DND-41 (cell line): ENCODE measurements at regions not wholly inside any gene's neighbourhood (a gene's known extent, or its start where the extent isn't known, plus 50 kb on each side); places are given as distances from the start of the nearest gene placed in this dataset.
"Not testable (repeated sequence)": the region's sequence is repeated elsewhere in the genome, so short reads cannot be mapped to it uniquely, and the experiment has no call there.

Experiments used
- ATAC-seq: fragments of 200-7000 bp; cut with Tn5 transposase; 3 replicates; pipeline ENCODE4 v1.9.1; 2021; ENCODE audit warnings: low read depth; ENCODE audit not compliant: insufficient read depth
- DNase-seq: peaks from one replicate; pipeline ENCODE4 v3.0.0-alpha.2; 2020
- H2AFZ ChIP-seq: 2 replicates; pipeline ENCODE4 v1.6.0; 2012; ENCODE audit warnings: low read depth, low read length
- H3K27ac ChIP-seq: 2 replicates; pipeline ENCODE4 v1.5.1; 2012; ENCODE audit warnings: low read length, inconsistent platforms
- H3K27me3 ChIP-seq: fragments of 200-600 bp; sonication (generic); 2 replicates; pipeline ENCODE4 v1.6.0; 2012; ENCODE audit warnings: low read length, mild to moderate bottlenecking, inconsistent platforms; ENCODE audit not compliant: insufficient read depth, poor library complexity
- H3K36me3 ChIP-seq: 2 replicates; pipeline ENCODE4 v1.5.1; 2012; ENCODE audit warnings: low read length, inconsistent platforms; ENCODE audit not compliant: insufficient read depth
- H3K4me1 ChIP-seq: 2 replicates; pipeline ENCODE4 v1.5.1; 2012; ENCODE audit warnings: mild to moderate bottlenecking, low read length; ENCODE audit not compliant: insufficient read depth
- H3K4me2 ChIP-seq: 2 replicates; pipeline ENCODE4 v1.6.0; 2012; ENCODE audit warnings: mild to moderate bottlenecking, moderate library complexity, low read length, inconsistent platforms; ENCODE audit not compliant: insufficient read depth
- H3K4me3 ChIP-seq, 2 experiments: fragments of 200-600 bp in 1 of 2; shearing (Covaris generic) in 1 of 2; 2 replicates each; pipeline ENCODE4 v1.5.1; 2012 to 2016; ENCODE audit warnings: inconsistent platforms in 2 of 2, low read length in 2 of 2, mild to moderate bottlenecking in 2 of 2, low read depth in 1 of 2, moderate library complexity in 1 of 2
- H3K79me2 ChIP-seq: 2 replicates; pipeline ENCODE4 v1.6.0; 2012; ENCODE audit warnings: low read length, inconsistent platforms; ENCODE audit not compliant: insufficient read depth
- H3K9ac ChIP-seq: 2 replicates; pipeline ENCODE4 v1.6.0; 2012; ENCODE audit warnings: low read depth, mild to moderate bottlenecking, inconsistent platforms, low read length, moderate library complexity
- H3K9me3 ChIP-seq: 2 replicates; pipeline ENCODE4 v1.5.1; 2012; ENCODE audit warnings: low read length, moderate library complexity, mild to moderate bottlenecking, inconsistent platforms; ENCODE audit not compliant: insufficient read depth, severe bottlenecking
- H4K20me1 ChIP-seq: 2 replicates; pipeline ENCODE4 v1.6.0; 2012; ENCODE audit warnings: low read length; ENCODE audit not compliant: insufficient read depth
- EZH2 ChIP-seq: IDR thresholded peaks from 3 replicates; pipeline ENCODE4 v1.6.1; 2012; ENCODE audit warnings: borderline replicate concordance, low read depth, mild to moderate bottlenecking, moderate library complexity, low read length, inconsistent platforms; ENCODE audit not compliant: severe bottlenecking
- TF ChIP-seq, protein P1 (sequence below): IDR thresholded peaks from 2 replicates; pipeline ENCODE4 v1.5.1; 2012; ENCODE audit warnings: borderline replicate concordance, low read length, moderate library complexity, mild to moderate bottlenecking; ENCODE audit not compliant: poor library complexity, severe bottlenecking; ENCODE audit errors: extremely low read depth

DNA sequence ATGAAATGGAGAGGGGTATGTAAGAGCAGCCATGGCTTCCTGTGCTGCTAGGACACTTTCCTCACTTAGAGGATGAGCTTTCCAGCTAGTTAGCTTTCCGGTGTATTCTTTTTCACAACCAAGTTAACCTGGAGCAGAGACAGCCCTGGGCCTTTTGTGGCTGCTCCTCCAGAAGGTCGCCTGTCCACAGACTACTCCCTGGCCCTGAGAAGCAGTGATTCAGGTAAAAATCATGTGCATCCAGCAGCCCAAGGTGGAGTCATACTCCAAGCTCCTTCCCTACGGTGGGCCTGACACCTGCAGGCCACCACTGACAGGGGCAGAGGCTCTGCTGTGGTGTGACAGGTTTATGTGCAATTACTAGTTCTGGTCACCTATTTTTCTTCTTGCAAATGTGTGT, 187.2 kb downstream of the ANKRD30B start:
- Histone ChIP-seq H3K36me3 (no peaks in the 10 kb centered on the region), H3K4me3 (no peak overlapping the region), H3K4me2 (no peak overlapping the region), H4K20me1 (no peaks in the 10 kb centered on the region), H3K79me2 (no peaks in the 10 kb centered on the region), H3K4me1 (no peaks in the 10 kb centered on the region), H3K27ac (no peak overlapping the region), H3K9ac (no peak overlapping the region), H3K9me3 (no peaks in the 10 kb centered on the region), H3K27me3 (no peaks in the 10 kb centered on the region), H2AFZ (no peak overlapping the region)
- DNase-seq (no peak), ATAC-seq (no peak)
- no peak for TF ChIP-seq EZH2
- TF ChIP-seq, protein P1, sequence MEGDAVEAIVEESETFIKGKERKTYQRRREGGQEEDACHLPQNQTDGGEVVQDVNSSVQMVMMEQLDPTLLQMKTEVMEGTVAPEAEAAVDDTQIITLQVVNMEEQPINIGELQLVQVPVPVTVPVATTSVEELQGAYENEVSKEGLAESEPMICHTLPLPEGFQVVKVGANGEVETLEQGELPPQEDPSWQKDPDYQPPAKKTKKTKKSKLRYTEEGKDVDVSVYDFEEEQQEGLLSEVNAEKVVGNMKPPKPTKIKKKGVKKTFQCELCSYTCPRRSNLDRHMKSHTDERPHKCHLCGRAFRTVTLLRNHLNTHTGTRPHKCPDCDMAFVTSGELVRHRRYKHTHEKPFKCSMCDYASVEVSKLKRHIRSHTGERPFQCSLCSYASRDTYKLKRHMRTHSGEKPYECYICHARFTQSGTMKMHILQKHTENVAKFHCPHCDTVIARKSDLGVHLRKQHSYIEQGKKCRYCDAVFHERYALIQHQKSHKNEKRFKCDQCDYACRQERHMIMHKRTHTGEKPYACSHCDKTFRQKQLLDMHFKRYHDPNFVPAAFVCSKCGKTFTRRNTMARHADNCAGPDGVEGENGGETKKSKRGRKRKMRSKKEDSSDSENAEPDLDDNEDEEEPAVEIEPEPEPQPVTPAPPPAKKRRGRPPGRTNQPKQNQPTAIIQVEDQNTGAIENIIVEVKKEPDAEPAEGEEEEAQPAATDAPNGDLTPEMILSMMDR = peak; percentile 19

DNA sequence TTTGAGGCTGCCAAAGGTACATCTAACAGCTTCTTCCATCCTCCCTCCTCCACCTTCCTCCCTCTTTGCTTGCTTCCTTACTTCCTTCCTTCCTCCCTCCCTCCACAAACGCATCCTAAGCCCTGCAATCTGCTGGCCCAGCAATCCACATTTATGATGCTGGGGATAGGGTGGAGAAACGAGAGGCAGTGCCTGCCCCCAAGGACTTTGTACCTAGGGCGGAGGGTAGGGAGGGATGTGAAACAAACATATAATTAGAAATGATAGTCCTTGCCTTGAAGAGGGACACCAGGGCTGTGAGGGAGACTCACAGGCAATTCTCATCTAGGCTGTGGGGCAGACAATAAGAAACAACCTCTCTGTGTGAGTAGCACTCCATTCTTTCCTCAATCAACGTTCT, 188.3 kb downstream of the ANKRD30B start:
- H3K9me3 ChIP-seq = no peaks in the 10 kb centered on the region
- no peak for TF ChIP-seq EZH2
- TF ChIP-seq, protein P1 = no peak

DNA sequence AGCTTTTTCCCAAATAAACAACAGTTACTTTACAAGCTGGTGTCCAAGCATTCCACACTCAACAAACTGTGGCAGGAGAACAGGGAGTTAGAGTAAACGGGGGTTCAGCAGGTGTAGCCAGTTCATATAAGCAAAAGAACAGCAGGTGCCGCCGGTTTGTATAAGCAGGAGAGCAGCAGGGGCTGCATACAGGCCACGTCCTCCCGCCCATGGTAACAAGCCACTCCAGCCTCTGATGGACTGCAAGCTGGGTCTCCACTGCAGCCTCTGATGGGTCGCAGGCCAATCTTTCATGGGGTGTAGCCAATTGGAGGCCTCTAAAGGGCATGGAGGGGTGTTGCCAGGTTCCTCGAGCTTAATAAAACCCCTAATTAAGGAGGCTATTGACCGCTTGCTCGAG, 189.3 kb downstream of the ANKRD30B start:
- Histone ChIP-seq H2AFZ (no peak overlapping the region), H4K20me1 (no peaks in the 10 kb centered on the region), H3K4me3 (no peak overlapping the region), H3K4me1 (no peaks in the 10 kb centered on the region), H3K27ac (no peak overlapping the region), H3K4me2 (no peak overlapping the region), H3K79me2 (no peaks in the 10 kb centered on the region), H3K36me3 (no peaks in the 10 kb centered on the region), H3K9me3 (no peaks in the 10 kb centered on the region), H3K9ac (no peak overlapping the region), H3K27me3 (no peaks in the 10 kb centered on the region)
- ATAC-seq (no peak), DNase-seq (no peak)
- TF ChIP-seq EZH2 = no peak
- TF ChIP-seq, protein P1 = no peak

More for the DNA sequence above, 188.3 kb downstream of the ANKRD30B start:
- DNase-seq (no peak), ATAC-seq (no peak)
- Histone ChIP-seq H3K27me3 (no peaks in the 10 kb centered on the region), H3K36me3 (no peaks in the 10 kb centered on the region), H2AFZ (no peak overlapping the region), H3K27ac (no peak overlapping the region), H3K4me1 (no peaks in the 10 kb centered on the region), H3K79me2 (no peaks in the 10 kb centered on the region), H3K4me2 (no peak overlapping the region), H4K20me1 (no peaks in the 10 kb centered on the region), H3K9ac (no peak overlapping the region), H3K4me3 (no peak overlapping the region)

DNA sequence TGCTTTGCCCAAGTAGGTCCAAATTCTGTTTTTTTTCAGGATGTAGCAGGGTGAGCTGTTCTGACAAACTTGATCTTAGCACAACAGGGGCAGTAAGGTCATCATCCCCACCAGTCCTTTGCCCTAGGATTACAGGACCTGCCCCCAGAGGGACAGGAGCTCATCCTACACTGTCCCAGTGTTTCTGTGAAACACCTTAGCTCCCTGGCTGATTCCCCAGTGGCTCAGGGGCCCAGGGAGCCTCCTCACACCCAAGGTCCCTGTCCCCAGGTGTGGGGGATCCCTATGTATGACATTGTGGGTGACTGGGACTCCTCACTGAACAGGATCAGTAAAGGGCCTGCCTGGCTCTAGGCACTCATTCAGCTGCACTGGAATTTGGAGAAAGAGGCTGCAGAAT, 191.2 kb downstream of the ANKRD30B start:
- Histone ChIP-seq H3K27me3 (no peaks in the 10 kb centered on the region), H3K9ac (no peak overlapping the region), H2AFZ (no peak overlapping the region), H4K20me1 (no peaks in the 10 kb centered on the region), H3K4me1 (no peaks in the 10 kb centered on the region), H3K27ac (no peak overlapping the region), H3K36me3 (no peaks in the 10 kb centered on the region), H3K4me2 (no peak overlapping the region), H3K79me2 (no peaks in the 10 kb centered on the region), H3K4me3 (no peak overlapping the region), H3K9me3 (no peaks in the 10 kb centered on the region)
- ATAC-seq (no peak), DNase-seq (no peak)
- TF ChIP-seq, protein P1 = no peak
- TF ChIP-seq EZH2 = no peak

DNA sequence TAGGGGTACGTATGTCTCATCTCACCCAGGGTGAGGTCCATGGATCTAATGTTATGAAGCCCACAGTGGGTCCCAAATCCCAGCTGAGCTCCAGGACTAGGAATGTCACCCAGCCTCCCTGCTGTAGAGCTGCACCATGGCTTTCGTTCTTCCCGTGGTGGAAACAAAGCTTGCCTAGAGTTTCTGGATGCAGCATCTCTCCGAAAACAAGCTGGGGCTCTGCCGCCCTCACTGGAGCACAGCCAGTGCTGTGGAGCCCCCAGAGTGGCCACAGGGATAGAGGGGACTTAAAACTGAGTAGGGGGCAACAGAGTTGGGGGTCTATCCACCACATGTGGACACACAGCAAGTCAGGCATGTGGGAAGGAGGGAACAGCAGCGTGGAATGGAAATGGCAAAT, 192.1 kb downstream of the ANKRD30B start:
- H3K9ac ChIP-seq, H3K4me1 ChIP-seq, H3K4me2 ChIP-seq, H3K27me3 ChIP-seq, H3K36me3 ChIP-seq, H3K9me3 ChIP-seq, H3K79me2 ChIP-seq, H2AFZ ChIP-seq, ATAC-seq, H3K4me3 ChIP-seq, H4K20me1 ChIP-seq, DNase-seq, H3K27ac ChIP-seq: not testable (repeated sequence)
